PC-3 (cell line): ENCODE measurements at regions not wholly inside any gene's neighbourhood (a gene's known extent, or its start where the extent isn't known, plus 50 kb on each side); places are given as distances from the start of the nearest gene placed in this dataset.

Source experiments
- CTCF ChIP-seq: fragments of 300-600 bp; sonication (generic); conservative IDR thresholded peaks from 2 replicates; pipeline ENCODE4 v1.5.1; 2017; ENCODE audit warnings: antibody characterized with exemption, low read depth, mild to moderate bottlenecking, low read length
- EZH2phosphoT487 ChIP-seq: fragments of 300-600 bp; sonication (generic); IDR thresholded peaks from 2 replicates; pipeline ENCODE4 v1.6.1; 2018; ENCODE audit warnings: mild to moderate bottlenecking, antibody characterized with exemption, low read length, borderline replicate concordance

GRCh38 chr5:92560698-92561401 lies 1020.2 kb downstream of the NR2F1-AS1 start:
- no peak for TF ChIP-seq CTCF
- no peak for TF ChIP-seq EZH2phosphoT487
